ENCODE measurements at regions not wholly inside any gene's neighbourhood (a gene's known extent, or its start where the extent isn't known, plus 50 kb on each side); places are given as distances from the start of the nearest gene placed in this dataset.

GRCh38 chr3:933326-933725 is 159.5 kb upstream of the CNTN6 start:
- ChIA-PET CTCF (no interaction called here), POLR2A (ENCODE audit: low non-redundant PET) (no interaction called here)
- no peak for DNase-seq (ENCODE audit: low spot score)
- no peak overlapping the region for H3K27ac ChIP-seq
- no peak for TF ChIP-seq CTCF (conservative IDR thresholded peaks at IDR 0.05; ENCODE audit: low read depth)

GRCh38 chr3:944786-945185 is 148.0 kb upstream of the CNTN6 start:
- no peak for DNase-seq (ENCODE audit: low spot score)
- H3K27ac ChIP-seq, result no peak overlapping the region
- CTCF ChIA-PET, result no interaction called here
- POLR2A ChIA-PET (ENCODE audit: low non-redundant PET), result no interaction called here
- TF ChIP-seq CTCF (conservative IDR thresholded peaks at IDR 0.05; ENCODE audit: low read depth), result no peak

GRCh38 chr3:945738-946137 is 147.1 kb upstream of the CNTN6 start:
- ChIA-PET POLR2A (ENCODE audit: low non-redundant PET) (no interaction called here), CTCF (no interaction called here)
- H3K27ac ChIP-seq, result no peak overlapping the region
- DNase-seq (ENCODE audit: low spot score), result no peak
- no peak for TF ChIP-seq CTCF (conservative IDR thresholded peaks at IDR 0.05; ENCODE audit: low read depth)

- no peak for DNase-seq (ENCODE audit: low spot score)
- POLR2A ChIA-PET (ENCODE audit: low non-redundant PET), result no interaction called here
These were observed 139.9 kb upstream of the CNTN6 start for GRCh38 chr3:952906-953305.

GRCh38 chr3:963255-963654 is 129.6 kb upstream of the CNTN6 start:
- ChIA-PET POLR2A (ENCODE audit: low non-redundant PET) (no interaction called here), CTCF (no interaction called here)
- DNase-seq (ENCODE audit: low spot score), result no peak
- no peak for TF ChIP-seq CTCF (conservative IDR thresholded peaks at IDR 0.05; ENCODE audit: low read depth)
- H3K27ac ChIP-seq, result no peak overlapping the region

More at GRCh38 chr3:952906-953305, 139.9 kb upstream of the CNTN6 start:
- no peak for TF ChIP-seq CTCF (conservative IDR thresholded peaks at IDR 0.05; ENCODE audit: low read depth)
- CTCF ChIA-PET, result no interaction called here
- H3K27ac ChIP-seq, result no peak overlapping the region

- DNase-seq (ENCODE audit: low spot score), result no peak
- H3K27ac ChIP-seq, result no peak overlapping the region
- CTCF ChIA-PET, result no interaction called here
- POLR2A ChIA-PET (ENCODE audit: low non-redundant PET), result no interaction called here
- TF ChIP-seq CTCF (conservative IDR thresholded peaks at IDR 0.05; ENCODE audit: low read depth), result no peak
These were observed 129.1 kb upstream of the CNTN6 start for GRCh38 chr3:963755-964154.

- TF ChIP-seq CTCF (conservative IDR thresholded peaks at IDR 0.05; ENCODE audit: low read depth), result no peak
- DNase-seq (ENCODE audit: low spot score), result no peak
- CTCF ChIA-PET, result no interaction called here
- no peak overlapping the region for H3K27ac ChIP-seq
- POLR2A ChIA-PET (ENCODE audit: low non-redundant PET), result no interaction called here
These were observed 127.0 kb upstream of the CNTN6 start for GRCh38 chr3:965826-966225.
